GM18502 (cell line): ENCODE measurements at regions not wholly inside any gene's neighbourhood (a gene's known extent, or its start where the extent isn't known, plus 50 kb on each side); places are given as distances from the start of the nearest gene placed in this dataset.
A peak's percentile ranks its signal among the peaks of the same experiment; 100 is the strongest.

ENCODE experiments used
- ATAC-seq: cut with Tn5 transposase; IDR thresholded peaks from one replicate; pipeline ENCODE4 v1.9.1; 2021; ENCODE audit warnings: mild to moderate bottlenecking; ENCODE audit not compliant: unreplicated experiment, poor library complexity

DNA sequence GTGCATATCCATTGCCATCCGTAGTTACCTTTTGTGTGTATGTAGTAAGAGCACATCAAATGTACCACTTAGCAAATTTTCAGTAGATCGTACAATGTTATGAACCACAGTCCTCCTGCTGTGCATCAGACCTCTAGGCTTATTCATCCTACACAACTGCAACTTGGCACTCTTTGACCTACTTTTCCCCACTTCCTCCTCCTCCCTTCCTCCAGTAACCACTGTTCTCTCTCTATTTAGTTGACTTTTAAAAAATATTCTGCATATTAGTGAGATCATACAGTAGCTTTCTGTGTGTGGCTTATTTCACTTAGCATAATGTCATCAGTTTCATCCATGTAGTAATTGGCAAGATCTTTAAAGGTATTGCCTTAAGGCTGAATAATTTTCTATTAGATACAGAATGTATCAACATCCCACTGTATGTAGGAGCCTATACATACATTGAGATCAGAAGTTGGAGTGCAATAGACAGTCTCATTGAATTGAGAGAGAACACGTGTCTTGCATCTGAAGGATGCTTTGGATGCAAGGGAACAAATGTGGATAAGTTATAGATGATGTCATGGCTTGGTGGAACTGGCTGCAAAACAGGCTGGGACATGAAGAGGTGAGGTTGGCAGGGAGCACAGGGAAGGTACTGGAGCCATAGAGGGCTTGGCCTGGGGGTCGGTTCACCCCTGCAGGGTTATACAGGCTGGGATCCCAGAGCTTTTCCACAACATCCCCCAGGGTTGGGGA is 83.0 kb upstream of the FAM180A start:
- ATAC-seq: no peak

DNA sequence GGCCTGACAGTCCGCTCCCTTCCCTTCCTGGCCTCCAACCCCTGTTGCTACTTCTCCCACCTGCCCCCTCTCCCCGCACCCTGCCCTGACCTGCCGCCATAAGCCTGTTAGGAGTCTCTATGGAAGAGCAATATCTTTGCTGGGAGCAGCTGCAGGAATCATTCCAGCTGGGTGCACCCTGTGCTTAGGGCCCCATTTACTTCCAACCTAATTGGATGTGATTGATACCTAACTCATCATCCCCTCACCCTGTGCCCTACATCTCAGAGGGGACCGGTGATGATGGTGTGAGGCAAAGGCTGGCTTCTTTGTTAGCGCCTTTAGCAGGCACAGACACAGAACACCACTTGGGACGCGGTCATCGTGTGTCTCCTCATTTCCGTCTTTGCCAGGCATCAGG is 80.0 kb upstream of the FAM180A start:
- ATAC-seq: no peak

DNA sequence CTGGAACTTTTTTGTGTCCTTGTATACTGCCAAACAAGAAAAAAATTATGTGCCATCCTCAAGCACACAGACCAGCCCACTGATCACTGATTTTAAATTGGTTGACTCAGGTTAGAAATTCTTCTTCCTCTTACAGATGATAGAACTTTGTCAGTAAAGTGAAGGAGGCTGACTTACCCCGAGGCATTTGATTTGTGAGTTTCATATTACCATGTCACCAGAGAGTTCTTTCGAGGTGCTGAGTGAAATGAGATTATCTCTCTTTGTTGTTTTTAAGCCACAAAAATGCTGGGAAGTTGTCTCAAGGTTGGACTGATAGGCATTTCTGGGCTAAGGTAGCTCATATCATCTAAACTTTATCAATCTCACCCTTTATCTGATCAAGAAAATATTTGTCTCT is 78.8 kb upstream of the FAM180A start:
- no peak for ATAC-seq

DNA sequence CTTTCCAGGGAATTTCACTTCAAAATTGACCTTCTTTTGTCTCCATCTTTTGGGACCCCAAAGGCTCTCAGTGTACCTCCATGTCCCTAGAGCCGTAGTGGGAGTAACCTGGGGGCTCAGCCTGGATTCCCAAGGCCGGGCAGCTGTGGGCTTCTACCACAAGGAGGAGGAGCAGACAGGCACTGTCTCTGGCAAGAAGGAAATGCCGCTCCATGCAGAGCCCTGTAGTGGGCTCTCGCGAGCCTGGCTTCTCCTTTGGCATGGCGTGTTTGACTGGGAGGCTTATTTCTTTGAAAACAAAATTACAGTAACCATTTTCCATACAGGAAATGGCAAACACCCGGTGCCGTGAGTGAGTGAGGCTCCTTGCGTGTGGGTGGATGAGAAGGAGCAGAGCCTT is 76.8 kb upstream of the FAM180A start:
- ATAC-seq: no peak

DNA sequence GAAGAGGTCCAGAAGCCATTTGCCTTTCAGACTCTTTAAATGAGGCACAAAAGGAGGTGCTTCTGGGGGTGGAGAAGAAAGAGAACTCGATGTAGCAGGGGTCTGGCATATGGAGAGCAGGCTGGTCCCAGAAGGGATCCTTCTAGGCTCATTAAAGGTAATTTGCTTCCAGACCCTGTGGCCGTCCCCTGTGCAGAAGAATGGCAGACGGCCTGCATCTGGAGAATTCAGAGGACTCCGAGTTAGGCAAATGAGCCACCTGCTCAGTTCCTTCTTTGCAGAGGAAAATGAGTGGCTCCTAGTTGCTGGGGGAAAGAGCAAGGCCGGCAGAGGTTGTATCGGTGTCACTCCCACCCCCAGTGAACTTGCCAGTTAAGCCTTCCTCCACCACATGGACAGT is 73.8 kb upstream of the FAM180A start:
- ATAC-seq: no peak

DNA sequence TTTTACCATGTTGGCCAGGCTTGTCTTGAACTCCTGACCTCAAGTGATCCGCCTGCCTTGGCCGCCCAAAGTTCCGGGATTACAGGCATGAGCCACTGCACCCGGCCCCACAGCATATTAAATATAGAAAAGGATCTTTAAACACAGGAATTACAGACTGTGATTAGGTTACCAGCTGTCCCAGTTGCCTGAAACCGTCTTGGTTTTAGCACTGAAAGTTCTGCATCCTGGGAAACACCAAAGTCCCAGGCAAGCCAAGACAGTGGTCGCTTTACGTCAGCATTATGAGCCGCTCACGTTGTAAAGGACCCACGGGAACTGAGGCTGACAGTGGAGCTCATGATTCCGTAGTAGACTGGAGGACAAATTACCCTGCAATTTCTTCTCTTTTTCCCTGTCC is 69.0 kb upstream of the FAM180A start:
- ATAC-seq: no peak

DNA sequence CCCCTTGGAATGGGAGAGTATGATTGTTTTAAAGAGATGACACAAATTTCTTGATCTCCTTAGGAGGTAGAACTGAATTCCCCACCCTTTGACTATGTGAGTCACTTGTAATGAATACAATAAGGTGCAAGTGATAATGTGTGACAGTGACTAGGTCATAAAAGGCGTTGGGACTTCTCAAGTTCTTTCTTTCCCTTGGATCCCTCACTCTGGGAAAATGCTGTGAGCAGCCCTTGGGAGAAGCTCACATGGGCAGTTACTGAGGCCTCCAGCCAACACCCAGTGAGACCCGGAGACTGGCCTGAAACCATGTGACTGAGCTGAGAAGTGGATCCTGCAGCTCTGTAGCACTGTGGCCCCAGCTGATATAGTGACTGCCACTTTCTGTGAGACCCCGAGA is 66.4 kb upstream of the FAM180A start:
- no peak for ATAC-seq

DNA sequence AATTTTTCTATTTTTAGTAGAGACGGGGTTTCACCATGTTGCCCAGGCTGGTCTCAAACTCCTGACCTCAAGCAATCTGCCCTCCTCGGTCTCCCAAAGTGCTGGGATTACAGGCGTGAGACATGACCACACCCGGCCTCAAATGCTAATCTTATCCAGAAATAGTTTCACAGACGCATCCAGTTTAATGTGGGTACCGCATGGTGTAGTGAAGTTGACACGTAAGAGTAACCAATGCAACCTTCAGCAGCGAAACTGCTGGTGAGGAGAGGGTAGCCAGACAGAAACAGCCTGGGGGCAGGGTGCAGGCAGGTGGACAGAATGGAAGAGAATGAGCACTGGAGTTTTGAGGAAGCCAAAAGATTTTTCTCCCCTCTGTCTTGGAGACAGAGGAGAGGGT is 63.5 kb upstream of the FAM180A start:
- ATAC-seq: no peak

DNA sequence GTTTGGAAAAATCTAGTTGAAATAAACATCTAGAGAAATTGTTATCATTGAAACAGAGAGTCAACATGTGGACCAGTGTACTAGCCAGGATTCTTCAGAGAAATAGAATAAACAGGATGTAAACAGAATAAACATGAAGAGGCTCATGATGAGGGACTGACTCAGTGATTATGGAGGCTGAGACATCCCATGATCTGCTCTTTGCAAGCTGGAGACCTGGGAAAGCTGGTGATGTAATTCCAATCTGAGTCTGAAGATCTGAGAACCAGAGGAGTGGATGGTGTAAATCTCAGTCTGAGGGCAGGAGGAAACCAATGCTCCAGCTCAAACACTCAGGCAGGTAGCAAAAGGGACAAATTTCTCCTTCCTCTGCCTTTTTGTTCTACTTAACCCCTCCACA is 62.9 kb upstream of the FAM180A start:
- ATAC-seq: no peak

DNA sequence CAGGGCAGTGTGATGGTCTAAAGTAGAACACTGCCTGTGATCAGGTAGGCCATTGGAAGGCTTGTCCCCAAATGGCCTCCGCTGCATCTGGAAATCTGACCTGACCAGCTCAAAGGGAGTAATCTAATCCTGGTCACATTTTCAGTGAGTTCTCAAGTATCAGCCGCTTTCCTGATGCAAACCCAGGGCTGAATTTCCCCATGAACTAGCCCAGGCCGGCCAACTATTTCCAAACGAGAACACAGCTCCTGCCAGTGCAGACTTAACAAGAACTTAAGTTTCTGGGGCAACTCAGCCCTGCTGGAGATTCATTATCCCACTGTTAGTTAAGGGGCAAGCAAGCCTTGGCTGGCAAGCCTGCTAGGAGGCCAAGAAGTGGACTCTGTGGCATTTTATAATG is 59.6 kb upstream of the FAM180A start:
- no peak for ATAC-seq

DNA sequence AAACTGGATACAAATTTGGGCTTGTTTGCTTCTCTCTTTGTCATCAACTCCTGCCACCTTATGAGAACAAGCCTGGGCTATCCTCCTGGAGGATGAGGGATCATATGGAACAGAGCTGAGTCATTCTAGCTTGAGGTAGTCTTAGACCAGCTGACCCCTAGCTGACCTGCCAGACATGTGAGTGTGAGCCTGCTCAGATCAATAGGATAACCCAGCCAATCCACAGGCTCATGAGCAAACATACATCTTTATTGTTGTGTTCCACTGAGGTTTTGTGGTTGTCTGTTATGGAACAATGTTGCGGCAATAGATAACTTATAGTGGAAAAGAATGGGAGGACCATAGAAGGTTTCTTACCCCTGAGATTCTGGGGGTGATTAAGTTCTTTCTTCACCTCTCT is 54.5 kb upstream of the FAM180A start:
- no peak for ATAC-seq

DNA sequence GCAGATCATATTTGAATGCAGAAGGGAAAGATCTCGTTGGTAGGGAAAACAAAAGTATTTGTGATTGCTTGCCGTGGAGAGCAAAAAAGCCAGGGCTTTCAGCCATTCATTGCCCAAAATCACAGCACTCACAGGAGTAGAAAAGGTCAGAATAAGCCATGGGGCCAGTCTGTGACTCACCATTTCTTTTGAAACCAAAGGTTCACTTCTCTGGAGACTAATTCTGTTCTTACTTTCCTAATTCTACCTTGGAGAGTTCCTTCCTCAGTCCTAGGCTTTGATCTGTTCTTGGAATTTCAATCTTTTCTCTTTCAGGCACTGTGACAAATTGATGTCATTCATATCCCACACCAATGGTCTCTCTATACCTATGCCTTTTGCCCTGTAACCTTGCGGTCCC is 54.1 kb upstream of the FAM180A start:
- no peak for ATAC-seq

DNA sequence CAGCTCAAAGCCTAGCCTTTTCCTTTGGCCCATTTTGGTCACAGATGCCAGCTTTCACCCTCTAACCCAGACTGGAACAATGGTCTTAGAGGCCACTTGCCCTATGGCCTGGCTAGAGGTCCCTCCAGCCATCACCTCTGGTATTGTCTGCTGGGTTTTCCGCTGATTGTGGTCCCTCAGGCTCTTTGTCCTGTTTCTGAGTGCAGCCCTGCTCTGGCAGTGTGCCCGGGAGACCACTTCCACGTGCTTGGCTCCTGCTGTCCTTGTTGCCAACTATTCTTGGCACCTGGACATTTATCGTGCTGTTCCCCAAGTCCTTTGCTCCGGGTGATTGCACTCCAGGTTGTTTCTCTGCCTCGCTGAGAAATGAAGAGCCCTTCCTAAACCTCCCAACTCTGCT is 53.3 kb upstream of the FAM180A start:
- no peak for ATAC-seq

DNA sequence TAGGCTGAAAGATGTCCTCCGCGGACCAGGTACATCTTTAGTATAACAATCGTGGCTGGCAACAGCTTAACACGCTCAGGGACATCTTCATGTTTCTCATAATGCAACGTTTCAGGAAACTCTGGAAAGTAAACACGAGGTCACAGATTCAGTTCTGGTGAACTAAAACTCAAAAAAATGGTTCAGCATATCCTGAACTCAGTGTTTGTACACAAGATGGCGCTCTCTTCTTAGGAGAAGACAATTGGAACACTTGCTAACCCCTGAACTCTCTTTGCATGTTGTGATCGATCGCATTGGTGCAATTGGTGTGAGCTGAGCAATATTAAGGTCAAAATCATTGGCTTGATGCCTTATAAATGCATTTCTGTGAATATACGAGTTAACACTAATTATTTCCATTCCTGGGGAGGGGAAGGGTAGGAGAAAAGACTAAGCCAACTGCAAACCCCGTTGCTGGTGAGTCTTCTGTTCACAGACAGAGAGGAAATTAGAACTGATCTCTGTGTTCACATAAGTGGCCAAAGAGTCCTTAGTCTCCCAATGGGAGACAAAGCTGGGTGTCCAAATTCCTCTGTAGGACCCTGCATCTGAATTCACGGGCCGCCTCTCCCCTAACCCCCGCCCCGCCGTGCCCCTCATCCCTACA is 52.6 kb upstream of the FAM180A start:
- ATAC-seq: peak; percentile 75

DNA sequence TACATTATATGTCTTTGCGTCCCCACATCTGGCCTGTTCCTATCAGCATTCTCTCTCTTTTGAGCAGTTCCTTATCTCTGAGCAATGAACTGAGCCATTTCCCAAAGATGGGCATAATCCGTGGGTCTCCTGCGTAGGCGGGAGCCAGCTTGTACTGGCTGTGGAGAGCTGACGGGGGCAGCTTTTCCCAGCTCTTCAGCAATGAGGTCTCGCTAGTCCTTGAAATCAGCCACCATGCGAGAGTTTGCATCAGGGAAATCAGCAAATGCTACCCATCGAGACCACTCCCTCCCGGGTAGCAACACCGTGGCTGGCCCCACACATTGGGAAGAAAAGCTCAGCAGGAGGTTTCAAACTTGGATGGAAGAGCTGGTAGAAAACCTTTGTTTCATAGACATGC is 51.9 kb upstream of the FAM180A start:
- ATAC-seq: no peak

DNA sequence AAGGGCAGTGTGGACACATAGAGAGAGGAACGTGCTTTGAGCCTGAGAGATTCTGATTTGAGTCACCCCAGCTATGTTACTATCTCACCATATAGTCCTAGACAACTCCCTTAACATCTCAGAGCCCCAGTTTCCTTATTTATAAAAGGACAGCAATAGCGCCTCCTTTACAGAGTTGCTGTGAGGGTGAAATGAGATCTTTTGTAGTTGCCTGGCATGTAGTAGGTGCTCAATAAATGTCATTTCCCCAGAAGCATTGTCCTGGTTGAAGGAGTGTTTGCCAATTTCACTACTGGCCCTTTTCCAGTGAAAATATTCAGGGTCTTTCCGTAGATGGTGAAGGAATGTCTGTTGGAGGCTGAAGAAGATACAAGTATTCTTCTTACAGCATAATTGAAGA is 51.3 kb upstream of the FAM180A start:
- no peak for ATAC-seq
